Stimulated activated effector memory CD8-positive, alpha-beta T cell treated with anti-CD3 and anti-CD28 coated beads, Interleukin-12 subunit alpha, Interleukin-12 subunit beta, amount 100 ng/mL, for 72 hours (primary cell): ENCODE measurements at regions not wholly inside any gene's neighbourhood (a gene's known extent, or its start where the extent isn't known, plus 50 kb on each side); places are given as distances from the start of the nearest gene placed in this dataset.

ENCODE experiments used
- ATAC-seq: fragments of 150-1000 bp; cut with Tn5 transposase; 2 replicates; pipeline ENCODE4 v1.10.0; 2021
- DNase-seq, 2 donors: peaks; one replicate each; pipeline ENCODE4 v3.0.0; 2021 to 2022; ENCODE audit warnings: low spot score in 2 of 2
- H3K27ac Mint-ChIP-seq: one replicate; pipeline ENCODE4 v1.8.0; 2022; ENCODE audit warnings: mild to moderate bottlenecking, mixed read lengths
- H3K36me3 Mint-ChIP-seq: one replicate; pipeline ENCODE4 v1.8.0; 2022; ENCODE audit warnings: mild to moderate bottlenecking, mixed read lengths
- H3K4me1 Mint-ChIP-seq: one replicate; pipeline ENCODE4 v1.8.0; 2022; ENCODE audit warnings: mixed read lengths
- H3K4me3 Mint-ChIP-seq: one replicate; pipeline ENCODE4 v1.8.0; 2022; ENCODE audit warnings: mild to moderate bottlenecking, mixed read lengths
- H3K9me3 Mint-ChIP-seq: one replicate; pipeline ENCODE4 v1.8.0; 2022; ENCODE audit warnings: mixed read lengths

DNA sequence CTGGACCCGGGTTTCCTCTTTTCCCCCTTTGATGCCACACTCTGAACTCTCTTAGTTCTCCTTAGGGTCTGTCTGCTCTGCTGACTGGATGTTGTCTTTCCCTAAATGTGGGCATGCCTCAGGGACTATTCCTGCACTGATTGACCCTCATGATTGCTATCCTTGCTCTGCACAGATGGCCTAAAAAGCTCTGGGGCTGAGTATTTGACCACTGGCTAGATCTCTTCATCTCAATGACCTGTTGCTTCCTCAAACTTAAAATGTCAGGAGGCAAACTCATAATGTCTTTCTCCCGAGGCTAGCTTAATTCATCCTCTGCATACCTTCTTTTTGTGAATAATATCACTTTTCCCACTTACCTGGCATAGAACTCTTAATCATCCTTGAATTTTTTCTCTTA, 157.4 kb downstream of the GATB start:
- Mint-ChIP-seq H3K36me3 (no peaks in the 10 kb centered on the region), H3K4me3 (no peak overlapping the region), H3K4me1 (no peaks in the 10 kb centered on the region), H3K27ac (no peak overlapping the region), H3K9me3 (no peaks in the 10 kb centered on the region)
- DNase-seq (no peak), ATAC-seq (no peak)

DNA sequence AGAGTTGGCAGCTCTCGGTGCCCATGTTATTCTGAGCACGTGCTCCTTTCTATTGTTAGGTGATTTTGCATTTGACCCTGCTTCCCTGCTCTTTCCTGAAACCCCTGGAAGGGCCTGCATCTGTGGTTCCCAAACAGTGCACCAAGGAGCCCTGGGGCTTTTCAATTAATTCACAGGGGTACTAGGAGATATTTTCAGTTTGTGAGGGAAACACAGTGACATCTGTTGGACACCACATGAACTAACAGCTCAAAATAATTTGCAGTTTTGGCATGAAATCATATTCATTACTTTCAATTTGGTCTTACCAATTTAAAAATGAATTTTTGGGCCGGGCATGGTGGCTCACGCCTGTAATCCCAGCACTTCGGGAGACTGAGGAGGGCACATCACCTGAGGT, 156.6 kb downstream of the GATB start:
- Mint-ChIP-seq H3K27ac (no peak overlapping the region), H3K36me3 (no peaks in the 10 kb centered on the region), H3K4me1 (no peaks in the 10 kb centered on the region), H3K4me3 (no peak overlapping the region), H3K9me3 (no peaks in the 10 kb centered on the region)
- ATAC-seq (no peak), DNase-seq (no peak)

DNA sequence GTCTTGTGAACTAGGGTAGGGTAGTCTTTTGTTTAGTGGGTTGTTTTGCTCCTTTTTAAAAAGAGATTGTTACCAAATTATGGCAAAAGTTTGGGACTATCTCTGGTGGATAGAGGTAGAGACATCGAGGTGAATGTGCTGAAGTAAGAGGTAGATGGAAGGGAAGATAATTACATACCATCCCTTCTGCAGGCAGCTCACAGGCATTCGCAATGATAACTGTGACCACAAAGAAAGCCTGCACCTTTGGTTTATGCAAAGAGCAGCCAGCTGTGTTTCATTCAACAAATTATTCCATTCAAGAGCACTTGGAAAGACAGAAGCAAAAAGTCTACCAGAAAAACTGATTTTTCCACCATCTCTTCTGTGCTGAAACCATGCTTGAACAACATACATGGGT, 155.6 kb downstream of the GATB start:
- Mint-ChIP-seq H3K27ac (no peak overlapping the region), H3K4me3 (no peak overlapping the region), H3K36me3 (no peaks in the 10 kb centered on the region), H3K9me3 (no peaks in the 10 kb centered on the region), H3K4me1 (no peaks in the 10 kb centered on the region)
- no peak for DNase-seq
- ATAC-seq, result no peak

DNA sequence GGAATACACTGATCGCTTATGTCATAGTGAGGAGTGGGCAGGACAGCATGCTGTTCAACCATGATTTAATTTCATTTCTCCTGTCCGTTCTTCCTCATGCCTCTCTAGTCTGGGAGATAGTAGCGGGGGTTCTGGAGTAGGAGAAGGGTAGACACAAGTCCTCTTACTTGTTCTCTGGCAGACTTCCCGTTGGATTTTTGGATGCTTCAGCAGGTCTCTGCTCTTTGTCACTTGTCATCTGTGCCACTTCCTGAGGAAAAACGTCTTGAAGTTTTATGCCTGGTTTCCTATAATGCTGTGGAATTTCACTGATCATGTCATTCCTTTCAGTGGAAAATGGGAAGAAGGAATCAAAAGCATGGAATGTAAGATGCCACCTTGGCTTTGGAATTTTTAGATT, 154.7 kb downstream of the GATB start:
- DNase-seq (no peak), ATAC-seq (no peak)
- no peaks in the 10 kb centered on the region for H3K36me3 Mint-ChIP-seq
- H3K4me1 Mint-ChIP-seq, result no peaks in the 10 kb centered on the region
- H3K9me3 Mint-ChIP-seq, result no peaks in the 10 kb centered on the region
- H3K4me3 Mint-ChIP-seq, result no peak overlapping the region
- no peak overlapping the region for H3K27ac Mint-ChIP-seq

DNA sequence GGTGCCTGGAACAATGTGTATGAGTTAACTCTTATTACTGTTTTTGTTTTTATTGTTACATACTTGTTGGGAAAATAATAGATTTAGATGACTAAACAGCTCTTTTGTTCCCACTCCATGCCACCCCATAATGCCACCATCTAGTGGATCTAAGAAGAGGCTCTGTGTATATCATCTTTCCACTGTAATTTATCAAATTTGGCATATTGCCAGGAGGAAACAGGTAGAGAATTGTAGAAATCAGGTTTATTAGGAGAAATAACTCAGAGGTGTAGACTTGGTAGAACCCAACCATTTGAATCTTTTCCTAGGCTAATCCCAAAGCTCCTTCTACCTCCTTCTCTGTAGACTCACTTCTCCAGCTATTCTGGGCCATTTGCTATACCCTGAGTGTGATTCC, 150.6 kb downstream of the GATB start:
- H3K27ac Mint-ChIP-seq, result no peak overlapping the region
- no peak overlapping the region for H3K4me3 Mint-ChIP-seq
- no peaks in the 10 kb centered on the region for H3K4me1 Mint-ChIP-seq
- no peaks in the 10 kb centered on the region for H3K9me3 Mint-ChIP-seq
- H3K36me3 Mint-ChIP-seq, result no peaks in the 10 kb centered on the region
- DNase-seq (no peak), ATAC-seq (no peak)

DNA sequence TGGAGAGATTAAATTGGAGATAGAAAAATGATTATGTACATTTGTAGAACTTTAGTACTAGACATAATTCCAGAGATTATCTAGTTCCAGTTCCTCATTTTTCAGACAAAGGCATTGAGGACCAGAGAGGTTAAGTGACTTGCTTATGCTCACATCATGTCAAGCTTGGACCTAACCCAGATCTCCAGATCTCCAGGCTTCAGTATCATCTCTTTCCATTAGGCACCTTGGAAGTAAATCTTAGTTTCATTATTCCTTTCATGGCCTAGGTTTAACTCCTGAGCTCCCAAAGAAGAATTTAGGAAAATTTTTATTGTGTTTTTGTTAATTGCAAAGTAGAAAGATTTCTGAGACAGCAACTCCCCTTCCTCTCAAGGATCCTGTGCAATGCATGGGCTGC, 148.8 kb downstream of the GATB start:
- DNase-seq (no peak), ATAC-seq (no peak)
- Mint-ChIP-seq H3K9me3 (no peaks in the 10 kb centered on the region), H3K4me1 (no peaks in the 10 kb centered on the region), H3K4me3 (no peak overlapping the region), H3K27ac (no peak overlapping the region), H3K36me3 (no peaks in the 10 kb centered on the region)

DNA sequence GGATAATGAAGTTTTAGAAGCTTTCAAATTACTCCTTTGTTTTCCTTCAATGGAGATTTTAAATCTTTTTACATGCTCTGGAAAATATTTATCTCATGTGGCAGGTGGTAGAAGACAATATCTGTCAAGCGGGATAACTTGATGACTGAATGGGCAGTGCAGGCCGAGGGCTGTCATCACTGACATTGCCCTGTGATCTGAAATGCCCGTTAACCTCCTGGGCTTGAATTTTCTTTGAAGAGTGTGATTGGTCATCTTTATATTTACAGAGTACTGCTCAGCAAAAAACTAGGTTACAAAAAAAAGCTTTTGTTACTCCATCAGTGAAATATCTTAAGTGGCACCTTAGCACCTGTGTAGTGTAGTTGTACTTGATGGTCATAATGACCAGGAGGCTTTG, 147.5 kb downstream of the GATB start:
- H3K4me3 Mint-ChIP-seq, result no peak overlapping the region
- no peaks in the 10 kb centered on the region for H3K9me3 Mint-ChIP-seq
- no peak for ATAC-seq
- no peak for DNase-seq
- H3K4me1 Mint-ChIP-seq, result no peaks in the 10 kb centered on the region
- no peak overlapping the region for H3K27ac Mint-ChIP-seq
- no peaks in the 10 kb centered on the region for H3K36me3 Mint-ChIP-seq

DNA sequence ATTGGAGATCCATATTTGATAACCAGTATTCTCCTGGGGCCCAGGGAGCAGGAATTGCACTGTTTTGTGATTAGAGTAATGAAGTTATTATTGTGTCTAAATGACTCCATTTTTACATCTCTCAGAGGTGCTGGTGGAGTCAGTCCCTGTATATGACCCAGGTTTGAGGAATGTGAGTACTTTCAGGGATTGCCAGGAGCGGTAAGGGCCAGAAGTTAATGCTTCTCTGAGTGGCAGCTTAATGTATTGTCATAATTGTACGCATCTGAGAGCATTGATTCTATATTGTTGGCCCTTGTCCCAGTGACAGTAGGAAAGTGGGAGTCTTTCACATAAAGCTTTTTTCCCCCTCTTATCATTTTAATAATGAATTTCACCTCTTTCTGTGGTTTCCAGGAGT, 146.2 kb downstream of the GATB start:
- DNase-seq (no peak), ATAC-seq (no peak)
- Mint-ChIP-seq H3K27ac (no peak overlapping the region), H3K9me3 (no peaks in the 10 kb centered on the region), H3K4me3 (no peak overlapping the region), H3K36me3 (no peaks in the 10 kb centered on the region), H3K4me1 (no peaks in the 10 kb centered on the region)

DNA sequence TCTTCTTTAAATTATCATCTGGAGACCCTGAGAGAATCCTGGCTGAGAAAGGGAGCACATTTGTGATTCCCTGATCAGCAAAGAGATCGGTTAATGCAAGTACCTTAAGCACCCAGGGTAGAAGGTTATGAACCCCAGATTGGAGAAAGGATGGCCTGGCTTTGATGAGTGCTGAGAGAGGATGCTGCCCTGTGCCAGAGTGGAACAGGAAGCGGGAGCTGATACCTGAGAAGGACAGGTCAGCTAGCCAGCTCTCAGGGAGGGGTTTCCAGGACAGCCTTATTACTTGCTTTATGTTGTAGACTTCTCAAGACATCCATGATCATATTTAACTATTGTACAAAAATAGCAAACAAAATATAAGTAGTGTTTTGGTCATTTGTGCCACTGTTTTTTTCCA, 141.9 kb downstream of the GATB start:
- no peaks in the 10 kb centered on the region for H3K4me1 Mint-ChIP-seq
- H3K4me3 Mint-ChIP-seq, result no peak overlapping the region
- no peaks in the 10 kb centered on the region for H3K9me3 Mint-ChIP-seq
- ATAC-seq (no peak), DNase-seq (no peak)
- no peaks in the 10 kb centered on the region for H3K36me3 Mint-ChIP-seq
- H3K27ac Mint-ChIP-seq, result no peak overlapping the region

DNA sequence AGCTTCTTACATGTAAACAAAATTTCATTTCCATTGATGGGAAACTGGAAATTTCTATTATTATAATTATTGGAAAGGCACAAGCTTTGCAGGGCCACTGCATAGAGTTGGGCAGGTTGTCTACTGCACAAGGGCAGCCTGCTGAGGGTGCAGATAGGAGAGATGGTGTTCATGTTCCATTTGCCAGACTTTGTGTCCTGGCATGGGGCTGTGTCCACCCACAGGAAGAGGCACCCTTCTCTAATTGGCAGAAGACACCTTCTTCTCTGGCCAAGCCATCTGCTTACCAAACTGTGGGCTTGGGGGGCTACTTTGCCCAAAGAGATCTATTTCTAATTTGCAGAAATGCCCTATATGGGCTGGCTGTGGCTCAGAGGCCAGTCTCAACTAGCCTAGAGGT, 140.7 kb downstream of the GATB start:
- ATAC-seq, result no peak
- Mint-ChIP-seq H3K9me3 (no peaks in the 10 kb centered on the region), H3K36me3 (no peaks in the 10 kb centered on the region), H3K27ac (no peak overlapping the region), H3K4me3 (no peak overlapping the region), H3K4me1 (no peaks in the 10 kb centered on the region)
- no peak for DNase-seq
